Kidney (tissue), 13 donors: ENCODE measurements at regions not wholly inside any gene's neighbourhood (a gene's known extent, or its start where the extent isn't known, plus 50 kb on each side); places are given as distances from the start of the nearest gene placed in this dataset.
A peak's percentile ranks its signal among the peaks of the same experiment; 100 is the strongest.

Experiments used
- DNase-seq, 5 donors: peaks; one replicate each; pipeline ENCODE4 v3.0.0-alpha.2; 2013 to 2020
- FAIRE-seq: peaks from 2 replicates; lab custom pipeline; 2012; peaks lifted over from hg19 to GRCh38; lab: Jason Lieb, UNC
- H3K27ac ChIP-seq, 2 donors: one replicate each; pipeline ENCODE4 v1.7.0; 2013; ENCODE audit warnings: low read depth in 2 of 2, low read length in 2 of 2, inconsistent platforms in 1 of 2
- H3K27me3 ChIP-seq: one replicate; pipeline ENCODE4 v1.7.1; 2013; ENCODE audit warnings: low read length, inconsistent platforms; ENCODE audit not compliant: control insufficient read depth, insufficient read depth
- H3K36me3 ChIP-seq, 3 donors: one replicate each; pipeline versions ENCODE4 v1.7.0 to v1.7.1; 2013; ENCODE audit warnings: low read length in 3 of 3, control low read depth in 1 of 3, inconsistent platforms in 1 of 3; ENCODE audit not compliant: insufficient read depth in 3 of 3, control insufficient read depth in 2 of 3
- H3K4me1 ChIP-seq, 3 donors: one replicate each; pipeline versions ENCODE4 v1.7.0 to v1.7.1; 2013; ENCODE audit warnings: low read length in 3 of 3, inconsistent platforms in 1 of 3, low read depth in 1 of 3; ENCODE audit not compliant: control insufficient read depth in 2 of 3, insufficient read depth in 2 of 3
- H3K4me3 ChIP-seq, 3 donors: one replicate each; pipeline versions ENCODE4 v1.7.0 to v1.8.1; 2013; ENCODE audit warnings: low read length in 3 of 3, control low read depth in 1 of 3, inconsistent platforms in 1 of 3
- H3K9ac ChIP-seq, 3 donors: one replicate each; pipeline versions ENCODE4 v1.7.0 to v1.7.1; 2013; ENCODE audit warnings: low read length in 3 of 3, control low read depth in 1 of 3, inconsistent platforms in 1 of 3
- H3K9me3 ChIP-seq, 3 donors: one replicate each; pipeline versions ENCODE4 v1.7.0 to v1.7.1; 2013; ENCODE audit warnings: low read length in 3 of 3, control low read depth in 1 of 3, inconsistent platforms in 1 of 3; ENCODE audit not compliant: control insufficient read depth in 2 of 3, insufficient read depth in 1 of 3
- intact Hi-C: fragments of 100-400 bp; cut with DNase I; formaldehyde crosslinking; loops from one replicate; pipeline ENCODE4 v1.11.1; 2022
- TF ChIP-seq, protein P1 (sequence below): IDR thresholded peaks from 3 replicates; pipeline ENCODE4 v1.5.1; 2012; ENCODE audit warnings: mild to moderate bottlenecking, moderate library complexity, borderline replicate concordance; ENCODE audit not compliant: insufficient read depth; ENCODE audit errors: extremely low read depth
- donor health status: control.
- donor health status: control.
- donor health status: control.
- donor health status: control.
- donor health status: control.
- donor health status: DM: yes; HTN: yes; CAD: no.
- donor health status: Normal renal cell carcinoma (clear cell type).

DNA sequence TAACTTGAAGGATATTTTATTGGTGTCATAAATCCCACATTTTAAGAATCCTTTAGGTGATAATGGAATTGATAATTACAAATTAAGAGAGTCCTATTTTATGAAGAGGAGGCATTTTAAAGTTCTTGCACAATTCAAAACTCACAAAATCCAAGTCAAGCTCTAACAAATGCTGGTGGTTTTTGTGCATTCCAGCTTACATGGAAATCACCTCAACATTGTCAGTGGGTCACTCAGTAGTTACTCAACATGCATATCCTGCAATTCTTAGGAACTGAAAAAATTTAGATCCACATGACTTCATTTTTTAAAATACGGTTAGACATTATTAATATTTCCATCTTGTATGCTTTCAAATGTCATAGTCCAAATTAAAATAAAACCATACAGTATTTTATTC lies 487.2 kb downstream of the CNTN3 start:
- H3K9me3 ChIP-seq: no peaks in the 10 kb centered on the region
- no peak overlapping the region for H3K4me3 ChIP-seq
- no peak overlapping the region for H3K27ac ChIP-seq
- H3K36me3 ChIP-seq: no peaks in the 10 kb centered on the region
- intact Hi-C loops: no loop called here
- H3K27me3 ChIP-seq: no peaks in the 10 kb centered on the region
- FAIRE-seq (no peak), DNase-seq (no peak)
- no peaks in the 10 kb centered on the region for H3K4me1 ChIP-seq
- no peak overlapping the region for H3K9ac ChIP-seq
- TF ChIP-seq, protein P1, sequence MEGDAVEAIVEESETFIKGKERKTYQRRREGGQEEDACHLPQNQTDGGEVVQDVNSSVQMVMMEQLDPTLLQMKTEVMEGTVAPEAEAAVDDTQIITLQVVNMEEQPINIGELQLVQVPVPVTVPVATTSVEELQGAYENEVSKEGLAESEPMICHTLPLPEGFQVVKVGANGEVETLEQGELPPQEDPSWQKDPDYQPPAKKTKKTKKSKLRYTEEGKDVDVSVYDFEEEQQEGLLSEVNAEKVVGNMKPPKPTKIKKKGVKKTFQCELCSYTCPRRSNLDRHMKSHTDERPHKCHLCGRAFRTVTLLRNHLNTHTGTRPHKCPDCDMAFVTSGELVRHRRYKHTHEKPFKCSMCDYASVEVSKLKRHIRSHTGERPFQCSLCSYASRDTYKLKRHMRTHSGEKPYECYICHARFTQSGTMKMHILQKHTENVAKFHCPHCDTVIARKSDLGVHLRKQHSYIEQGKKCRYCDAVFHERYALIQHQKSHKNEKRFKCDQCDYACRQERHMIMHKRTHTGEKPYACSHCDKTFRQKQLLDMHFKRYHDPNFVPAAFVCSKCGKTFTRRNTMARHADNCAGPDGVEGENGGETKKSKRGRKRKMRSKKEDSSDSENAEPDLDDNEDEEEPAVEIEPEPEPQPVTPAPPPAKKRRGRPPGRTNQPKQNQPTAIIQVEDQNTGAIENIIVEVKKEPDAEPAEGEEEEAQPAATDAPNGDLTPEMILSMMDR: no peak

DNA sequence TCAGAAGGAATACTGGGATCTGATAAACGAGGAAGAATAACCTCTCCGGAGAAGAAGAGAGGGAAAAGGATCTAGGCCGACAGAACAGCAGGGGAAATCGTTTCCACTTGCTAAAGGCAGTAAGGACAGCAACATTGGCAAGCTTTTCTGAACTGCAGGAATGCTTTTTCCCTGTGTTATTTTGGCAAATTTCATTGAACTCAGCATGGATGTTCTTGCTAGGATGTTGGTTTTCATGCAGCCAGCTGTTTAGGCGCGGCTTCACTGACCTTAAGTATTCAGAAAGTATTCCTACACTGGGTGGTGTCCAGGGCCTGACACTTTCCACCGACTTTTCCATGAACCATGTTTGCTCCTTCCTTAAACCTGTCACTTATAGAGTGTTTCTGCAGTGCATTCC lies 489.7 kb downstream of the CNTN3 start:
- Histone ChIP-seq H3K4me3 (no peak overlapping the region), H3K9ac (no peak overlapping the region), H3K27ac (no peak overlapping the region), H3K36me3 (no peaks in the 10 kb centered on the region), H3K27me3 (no peaks in the 10 kb centered on the region), H3K4me1 (no peaks in the 10 kb centered on the region), H3K9me3 (peaks cover 0 to 1% (median 0%) of the 10 kb centered on the region in 3 donors)
- TF ChIP-seq, protein P1: no peak
- DNase-seq (peak in 1 of 5 donors; percentile 20), FAIRE-seq (no peak)
- intact Hi-C loops: no loop called here

GRCh38 chr3:74122281-74122680 lies 492.2 kb downstream of the CNTN3 start:
- H3K4me3 ChIP-seq: no peak overlapping the region
- intact Hi-C loops: no loop called here
- DNase-seq (peak in 1 of 5 donors; percentile 29), FAIRE-seq (no peak)
- no peaks in the 10 kb centered on the region for H3K27me3 ChIP-seq
- TF ChIP-seq, protein P1: no peak
- H3K36me3 ChIP-seq: no peaks in the 10 kb centered on the region
- no peak overlapping the region for H3K27ac ChIP-seq
- no peaks in the 10 kb centered on the region for H3K4me1 ChIP-seq
- no peak overlapping the region for H3K9ac ChIP-seq
- H3K9me3 ChIP-seq: peaks cover 0 to 1% (median 0%) of the 10 kb centered on the region in 3 donors

DNA sequence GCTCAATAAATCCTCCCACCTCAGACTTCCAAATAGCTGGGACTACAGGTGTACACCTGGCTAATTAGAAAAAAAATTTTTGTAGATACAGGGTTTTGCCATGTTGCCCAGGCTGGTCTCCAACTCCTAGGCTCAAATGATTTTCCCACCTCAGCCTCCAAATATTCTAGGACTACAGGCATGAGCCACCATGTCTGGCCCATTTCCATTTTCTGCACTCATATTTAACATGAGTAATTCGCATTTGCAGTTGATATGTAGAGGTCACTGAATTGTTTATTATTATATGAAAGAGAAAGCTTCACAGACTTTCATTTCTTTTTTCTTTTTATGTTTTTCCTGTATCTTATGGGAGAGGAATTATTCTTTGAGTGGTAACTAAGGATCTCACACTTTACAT lies 492.7 kb downstream of the CNTN3 start:
- FAIRE-seq: no peak
- DNase-seq: no peak
- intact Hi-C loops: no loop called here
- Histone ChIP-seq H3K27me3 (no peaks in the 10 kb centered on the region), H3K9ac (no peak overlapping the region), H3K4me3 (no peak overlapping the region), H3K36me3 (no peaks in the 10 kb centered on the region), H3K4me1 (no peaks in the 10 kb centered on the region), H3K27ac (no peak overlapping the region), H3K9me3 (peaks cover 0 to 1% (median 0%) of the 10 kb centered on the region in 3 donors)
- TF ChIP-seq, protein P1: no peak
